GM21737 (cell line): ENCODE measurements at regions not wholly inside any gene's neighbourhood (a gene's known extent, or its start where the extent isn't known, plus 50 kb on each side); places are given as distances from the start of the nearest gene placed in this dataset.

ENCODE experiments used
- ATAC-seq: cut with Tn5 transposase; IDR thresholded peaks from one replicate; pipeline ENCODE4 v1.9.1; 2021; ENCODE audit warnings: mild to moderate bottlenecking, moderate library complexity; ENCODE audit not compliant: unreplicated experiment

GRCh38 chr1:38436006-38436405 lies 389.4 kb upstream of the POU3F1 start:
- no peak for ATAC-seq

- ATAC-seq, result no peak
These were observed 386.6 kb upstream of the POU3F1 start for GRCh38 chr1:38433084-38433722.

- no peak for ATAC-seq
These were observed 385.2 kb upstream of the POU3F1 start for GRCh38 chr1:38431535-38432376.

- no peak for ATAC-seq
These were observed 384.4 kb upstream of the POU3F1 start for GRCh38 chr1:38430949-38431348.

GRCh38 chr1:38424677-38425076 lies 378.1 kb upstream of the POU3F1 start:
- ATAC-seq, result no peak

GRCh38 chr1:38420666-38421065 lies 374.1 kb upstream of the POU3F1 start:
- no peak for ATAC-seq

- no peak for ATAC-seq
These were observed 371.8 kb upstream of the POU3F1 start for GRCh38 chr1:38418195-38419030.

- no peak for ATAC-seq
These were observed 357.1 kb upstream of the POU3F1 start for GRCh38 chr1:38403667-38404066.

GRCh38 chr1:38402230-38402815 lies 355.7 kb upstream of the POU3F1 start:
- no peak for ATAC-seq

GRCh38 chr1:38396606-38397005 lies 350.0 kb upstream of the POU3F1 start:
- no peak for ATAC-seq

GRCh38 chr1:38394303-38394702 lies 347.7 kb upstream of the POU3F1 start:
- no peak for ATAC-seq

GRCh38 chr1:38392861-38393260 lies 346.3 kb upstream of the POU3F1 start:
- no peak for ATAC-seq

- no peak for ATAC-seq
These were observed 334.7 kb upstream of the POU3F1 start for GRCh38 chr1:38381256-38381655.

GRCh38 chr1:38376577-38376976 lies 330.0 kb upstream of the POU3F1 start:
- ATAC-seq, result no peak

- ATAC-seq, result no peak
These were observed 328.4 kb upstream of the POU3F1 start for GRCh38 chr1:38375035-38375434.

GRCh38 chr1:38371505-38371844 lies 324.9 kb upstream of the POU3F1 start:
- no peak for ATAC-seq

- ATAC-seq, result no peak
These were observed 324.3 kb upstream of the POU3F1 start for GRCh38 chr1:38370716-38371504.

- ATAC-seq, result no peak
These were observed 318.6 kb upstream of the POU3F1 start for GRCh38 chr1:38365242-38365641.

GRCh38 chr1:38361566-38361965 lies 315.0 kb upstream of the POU3F1 start:
- no peak for ATAC-seq

- no peak for ATAC-seq
These were observed 314.2 kb upstream of the POU3F1 start for GRCh38 chr1:38360807-38361206.

GRCh38 chr1:38353956-38354355 lies 307.4 kb upstream of the POU3F1 start:
- no peak for ATAC-seq
